ENCODE measurements at regions not wholly inside any gene's neighbourhood (a gene's known extent, or its start where the extent isn't known, plus 50 kb on each side); places are given as distances from the start of the nearest gene placed in this dataset.

DNA sequence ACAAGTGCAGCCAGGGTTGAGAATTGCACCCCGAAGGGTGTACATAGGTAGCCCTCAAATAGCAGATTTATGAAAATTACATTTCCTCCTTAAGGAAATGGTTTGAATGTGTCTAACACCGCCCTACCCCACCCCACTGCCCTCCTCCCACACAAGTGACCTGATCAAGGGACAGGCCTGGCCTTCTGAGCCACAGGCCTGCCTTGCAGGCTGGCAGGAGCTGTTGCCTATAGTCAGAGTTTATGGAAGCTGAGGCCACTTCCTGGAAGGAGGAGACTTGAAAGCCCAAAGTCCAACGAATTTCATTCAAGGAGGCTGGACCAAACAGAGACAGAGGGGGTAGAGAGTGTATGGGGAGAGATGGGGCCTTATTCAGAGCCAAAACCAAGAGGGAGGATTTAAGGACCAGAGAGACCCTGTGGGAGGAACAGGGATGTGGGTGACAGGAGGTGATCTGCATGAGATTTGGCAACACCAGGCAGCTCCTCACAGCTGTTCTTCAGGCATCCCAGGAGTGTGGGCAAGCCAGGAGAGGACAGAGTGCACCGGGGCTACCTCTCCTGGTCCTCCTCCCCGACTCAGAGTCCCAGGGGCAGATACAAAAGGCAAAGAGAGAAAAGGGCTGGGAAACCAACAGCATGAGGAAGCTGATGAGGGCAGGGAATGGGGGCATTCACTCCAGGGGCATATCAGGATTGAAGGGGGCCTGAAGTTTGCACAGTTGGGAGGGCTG lies 100.4 kb upstream of the HES1 start:
- TF ChIP-seq, protein P1, sequence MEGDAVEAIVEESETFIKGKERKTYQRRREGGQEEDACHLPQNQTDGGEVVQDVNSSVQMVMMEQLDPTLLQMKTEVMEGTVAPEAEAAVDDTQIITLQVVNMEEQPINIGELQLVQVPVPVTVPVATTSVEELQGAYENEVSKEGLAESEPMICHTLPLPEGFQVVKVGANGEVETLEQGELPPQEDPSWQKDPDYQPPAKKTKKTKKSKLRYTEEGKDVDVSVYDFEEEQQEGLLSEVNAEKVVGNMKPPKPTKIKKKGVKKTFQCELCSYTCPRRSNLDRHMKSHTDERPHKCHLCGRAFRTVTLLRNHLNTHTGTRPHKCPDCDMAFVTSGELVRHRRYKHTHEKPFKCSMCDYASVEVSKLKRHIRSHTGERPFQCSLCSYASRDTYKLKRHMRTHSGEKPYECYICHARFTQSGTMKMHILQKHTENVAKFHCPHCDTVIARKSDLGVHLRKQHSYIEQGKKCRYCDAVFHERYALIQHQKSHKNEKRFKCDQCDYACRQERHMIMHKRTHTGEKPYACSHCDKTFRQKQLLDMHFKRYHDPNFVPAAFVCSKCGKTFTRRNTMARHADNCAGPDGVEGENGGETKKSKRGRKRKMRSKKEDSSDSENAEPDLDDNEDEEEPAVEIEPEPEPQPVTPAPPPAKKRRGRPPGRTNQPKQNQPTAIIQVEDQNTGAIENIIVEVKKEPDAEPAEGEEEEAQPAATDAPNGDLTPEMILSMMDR (optimal IDR thresholded peaks at IDR 0.05 in 1 of 3, IDR thresholded peaks at IDR 0.05 in 1 of 3, conservative IDR thresholded peaks at IDR 0.05 in 1 of 3; ENCODE audit: extremely low read depth in 1 of 3, insufficient read depth in 2 of 3, low read length in 3 of 3) = no peak
- TF ChIP-seq EZH2 (IDR thresholded peaks at IDR 0.05; ENCODE audit: low read length) = no peak

Measured in keratinocyte (primary cell).